Prostate gland (tissue), 2 donors: ENCODE measurements at regions not wholly inside any gene's neighbourhood (a gene's known extent, or its start where the extent isn't known, plus 50 kb on each side); places are given as distances from the start of the nearest gene placed in this dataset.

Source experiments
- POLR2A ChIP-seq: fragments of 450-650 bp; IDR thresholded peaks from one replicate; pipeline ENCODE4 v1.6.1; 2016; ENCODE audit warnings: antibody characterized with exemption, mild to moderate bottlenecking
- POLR2AphosphoS5 ChIP-seq: sonication (generic); formaldehyde crosslinking; IDR thresholded peaks from one replicate; pipeline ENCODE4 v1.6.1; 2017; ENCODE audit warnings: antibody characterized with exemption
- TF ChIP-seq, protein P1 (sequence below), 4 experiments: fragments of 200-600 bp in 2 of 4; fragments of 450-650 bp in 2 of 4; sonication (generic) in 2 of 4; IDR thresholded peaks; 1 replicate in 3 of 4; 2 replicates in 1 of 4; pipeline ENCODE4 v1.5.1; 2016 to 2019; ENCODE audit warnings: antibody characterized with exemption in 4 of 4, mild to moderate bottlenecking in 2 of 4, moderate library complexity in 2 of 4

DNA sequence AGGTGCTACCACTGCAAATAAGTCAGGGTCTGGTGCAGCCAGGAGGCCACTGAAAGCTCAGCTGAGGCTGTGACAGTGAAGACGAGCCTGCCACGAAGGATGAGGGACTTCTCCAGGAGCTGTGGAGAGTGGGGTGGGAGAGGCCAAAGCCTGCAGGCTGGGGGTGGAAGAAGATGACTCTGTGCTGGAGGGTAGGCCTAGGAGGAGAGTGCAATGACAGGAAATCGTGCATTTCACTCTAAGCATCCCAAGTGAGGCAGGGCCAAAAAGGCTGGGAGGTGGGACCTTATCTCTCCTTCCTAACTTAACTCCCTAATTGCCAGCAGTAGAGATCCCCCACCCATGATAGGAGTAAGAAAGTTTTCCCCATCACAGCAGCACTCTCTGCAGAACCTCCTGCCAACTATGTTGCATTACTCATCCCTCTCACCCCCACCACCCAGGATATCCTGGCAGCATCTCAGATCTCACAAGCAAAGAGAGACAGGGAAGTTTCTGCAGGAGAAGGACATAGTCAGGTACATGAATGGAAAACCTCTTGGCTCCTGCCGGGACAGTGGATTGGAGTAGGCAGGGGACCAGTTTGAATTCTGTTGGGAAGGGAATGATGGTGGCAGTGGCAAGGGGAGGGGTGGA is 466.2 kb downstream of the CDH26 start:
- TF ChIP-seq POLR2A (no peak), POLR2AphosphoS5 (no peak)
- TF ChIP-seq, protein P1, sequence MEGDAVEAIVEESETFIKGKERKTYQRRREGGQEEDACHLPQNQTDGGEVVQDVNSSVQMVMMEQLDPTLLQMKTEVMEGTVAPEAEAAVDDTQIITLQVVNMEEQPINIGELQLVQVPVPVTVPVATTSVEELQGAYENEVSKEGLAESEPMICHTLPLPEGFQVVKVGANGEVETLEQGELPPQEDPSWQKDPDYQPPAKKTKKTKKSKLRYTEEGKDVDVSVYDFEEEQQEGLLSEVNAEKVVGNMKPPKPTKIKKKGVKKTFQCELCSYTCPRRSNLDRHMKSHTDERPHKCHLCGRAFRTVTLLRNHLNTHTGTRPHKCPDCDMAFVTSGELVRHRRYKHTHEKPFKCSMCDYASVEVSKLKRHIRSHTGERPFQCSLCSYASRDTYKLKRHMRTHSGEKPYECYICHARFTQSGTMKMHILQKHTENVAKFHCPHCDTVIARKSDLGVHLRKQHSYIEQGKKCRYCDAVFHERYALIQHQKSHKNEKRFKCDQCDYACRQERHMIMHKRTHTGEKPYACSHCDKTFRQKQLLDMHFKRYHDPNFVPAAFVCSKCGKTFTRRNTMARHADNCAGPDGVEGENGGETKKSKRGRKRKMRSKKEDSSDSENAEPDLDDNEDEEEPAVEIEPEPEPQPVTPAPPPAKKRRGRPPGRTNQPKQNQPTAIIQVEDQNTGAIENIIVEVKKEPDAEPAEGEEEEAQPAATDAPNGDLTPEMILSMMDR (IDR thresholded peaks at IDR 0.05) = no peak
